Cardiac fibroblast (primary cell): ENCODE measurements at regions not wholly inside any gene's neighbourhood (a gene's known extent, or its start where the extent isn't known, plus 50 kb on each side); places are given as distances from the start of the nearest gene placed in this dataset.

Experiments
- DNase-seq, 2 donors: peaks; one replicate each; pipeline versions ENCODE4 v3.0.0 to v3.0.0-alpha.2; 2010; ENCODE audit warnings: low read depth in 2 of 2
- H3K4me3 ChIP-seq, 2 donors: replicated peaks in 1 of 2; 1 replicate in 1 of 2; 2 replicates in 1 of 2; pipeline ENCODE4 v1.5.1; 2011; ENCODE audit warnings: low read depth in 2 of 2, low read length in 2 of 2, mild to moderate bottlenecking in 2 of 2, moderate library complexity in 1 of 2
- CTCF ChIP-seq: IDR thresholded peaks from one replicate; pipeline ENCODE4 v1.5.1; 2011; ENCODE audit warnings: low read depth, mild to moderate bottlenecking, low read length, inconsistent platforms

GRCh38 chr3:30282154-30282696, 324.2 kb upstream of the TGFBR2 start:
- no peak overlapping the region for H3K4me3 ChIP-seq
- TF ChIP-seq CTCF = no peak
- DNase-seq = peak; percentile 75 to 95

GRCh38 chr3:30285188-30286006, 321.0 kb upstream of the TGFBR2 start:
- H3K4me3 ChIP-seq = no peak overlapping the region
- no peak for TF ChIP-seq CTCF
- no peak for DNase-seq

- DNase-seq = peak; percentile 99
- H3K4me3 ChIP-seq = no peak overlapping the region
- TF ChIP-seq CTCF = no peak
Observed at GRCh38 chr3:30286007-30286669, 320.3 kb upstream of the TGFBR2 start.

GRCh38 chr3:30286811-30287210, 319.6 kb upstream of the TGFBR2 start:
- no peak overlapping the region for H3K4me3 ChIP-seq
- no peak for TF ChIP-seq CTCF
- DNase-seq = peak; percentile 33 to 82

- DNase-seq = no peak
- TF ChIP-seq CTCF = no peak
- H3K4me3 ChIP-seq = no peak overlapping the region
Observed at GRCh38 chr3:30288830-30289229, 317.6 kb upstream of the TGFBR2 start.

- peak; percentile 31 to 81 for DNase-seq
- no peak overlapping the region for H3K4me3 ChIP-seq
- TF ChIP-seq CTCF = no peak
Observed at GRCh38 chr3:30289324-30289723, 317.1 kb upstream of the TGFBR2 start.
